DOHH2 (cell line): ENCODE measurements at regions not wholly inside any gene's neighbourhood (a gene's known extent, or its start where the extent isn't known, plus 50 kb on each side); places are given as distances from the start of the nearest gene placed in this dataset.

Experiments
- H3F3A ChIP-seq: fragments of 200-600 bp; sonication (generic), shearing (Covaris generic); 2 replicates; pipeline ENCODE4 v1.6.0; 2016; ENCODE audit warnings: antibody characterized with exemption, mild to moderate bottlenecking; ENCODE audit not compliant: control insufficient read depth, insufficient read depth
- H3K27ac ChIP-seq: fragments of 200-600 bp; sonication (generic); 2 replicates; pipeline ENCODE4 v1.5.1; 2014; ENCODE audit warnings: low read depth, mild to moderate bottlenecking, low read length, moderate library complexity
- H3K27me3 ChIP-seq: fragments of 200-600 bp; sonication (generic); 2 replicates; pipeline ENCODE4 v1.6.1; 2014; ENCODE audit warnings: mild to moderate bottlenecking, low read length, mixed read lengths; ENCODE audit not compliant: control insufficient read depth
- H3K36me3 ChIP-seq: fragments of 200-600 bp; sonication (generic); 2 replicates; pipeline ENCODE4 v1.6.1; 2014; ENCODE audit warnings: mild to moderate bottlenecking, low read length, moderate library complexity, mixed read lengths; ENCODE audit not compliant: control insufficient read depth
- H3K4me1 ChIP-seq: fragments of 200-600 bp; sonication (generic); 2 replicates; pipeline ENCODE4 v1.6.1; 2014; ENCODE audit warnings: mild to moderate bottlenecking, low read length, mixed read lengths; ENCODE audit not compliant: control insufficient read depth
- H3K4me2 ChIP-seq: fragments of 200-600 bp; sonication (generic); 2 replicates; pipeline ENCODE4 v1.6.0; 2014; ENCODE audit warnings: mild to moderate bottlenecking, low read length, moderate library complexity
- H3K4me3 ChIP-seq: fragments of 200-600 bp; sonication (generic); 2 replicates; pipeline ENCODE4 v1.5.1; 2014; ENCODE audit warnings: mild to moderate bottlenecking, low read length, mixed read lengths
- H3K79me2 ChIP-seq: fragments of 200-600 bp; sonication (generic); 2 replicates; pipeline ENCODE4 v1.6.1; 2014; ENCODE audit warnings: mild to moderate bottlenecking, low read length, mixed read lengths; ENCODE audit not compliant: control insufficient read depth
- H3K9me2 ChIP-seq: fragments of 200-600 bp; sonication (generic); replicated peaks from 2 replicates; pipeline ENCODE4 v1.6.1; 2014; ENCODE audit warnings: mild to moderate bottlenecking, low read length, mixed read lengths; ENCODE audit not compliant: control insufficient read depth
- H3K9me3 ChIP-seq: fragments of 200-600 bp; sonication (generic); 2 replicates; pipeline ENCODE4 v1.6.1; 2014; ENCODE audit warnings: antibody characterized with exemption, low read length, mixed read lengths; ENCODE audit not compliant: control insufficient read depth, insufficient read depth
- H4K20me1 ChIP-seq: fragments of 200-600 bp; sonication (generic); 2 replicates; pipeline ENCODE4 v1.6.0; 2014; ENCODE audit warnings: low read depth, mild to moderate bottlenecking, antibody characterized with exemption, low read length, moderate library complexity; ENCODE audit not compliant: control insufficient read depth, insufficient read depth
- CTCF ChIP-seq: fragments of 200-600 bp; sonication (generic); IDR thresholded peaks from one replicate; pipeline ENCODE4 v1.5.1; 2014; ENCODE audit warnings: antibody characterized with exemption, mild to moderate bottlenecking, low read depth, low read length; ENCODE audit not compliant: poor library complexity, severe bottlenecking
- EZH2phosphoT487 ChIP-seq: fragments of 200-600 bp; sonication (generic); IDR thresholded peaks from 2 replicates; pipeline ENCODE4 v1.6.1; 2017; ENCODE audit warnings: borderline replicate concordance, mild to moderate bottlenecking, antibody characterized with exemption, low read length, moderate library complexity, mixed read lengths

DNA sequence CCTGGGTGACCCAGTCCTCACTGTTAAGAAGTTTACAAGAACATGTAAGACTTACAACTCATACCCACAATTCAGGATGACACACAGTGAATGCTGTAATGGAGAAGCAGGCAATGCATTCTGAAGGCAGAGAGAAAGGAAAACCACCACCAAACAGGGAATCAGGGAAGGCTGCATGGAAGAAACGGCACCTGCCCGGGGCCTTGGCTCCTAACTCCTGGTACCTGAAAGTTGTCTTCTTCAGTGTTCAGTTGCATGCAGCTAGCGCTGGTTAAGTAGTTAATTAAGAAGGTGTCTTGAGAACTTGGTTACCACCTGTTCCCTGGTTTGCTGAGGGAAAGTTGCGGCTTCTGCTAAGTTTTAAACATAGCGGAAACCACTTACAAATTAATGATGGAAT lies 57.2 kb downstream of the GPR6 start:
- no peak overlapping the region for H3K27ac ChIP-seq
- H3K4me2 ChIP-seq: no peak overlapping the region
- H3F3A ChIP-seq: no peaks in the 10 kb centered on the region
- no peaks in the 10 kb centered on the region for H3K9me3 ChIP-seq
- no peaks in the 10 kb centered on the region for H4K20me1 ChIP-seq
- peaks cover 10% of the 10 kb centered on the region for H3K4me1 ChIP-seq
- no peaks in the 10 kb centered on the region for H3K9me2 ChIP-seq
- H3K79me2 ChIP-seq: no peaks in the 10 kb centered on the region
- no peak overlapping the region for H3K4me3 ChIP-seq
- TF ChIP-seq CTCF (no peak), EZH2phosphoT487 (no peak)
- no peaks in the 10 kb centered on the region for H3K36me3 ChIP-seq
- H3K27me3 ChIP-seq: no peaks in the 10 kb centered on the region

DNA sequence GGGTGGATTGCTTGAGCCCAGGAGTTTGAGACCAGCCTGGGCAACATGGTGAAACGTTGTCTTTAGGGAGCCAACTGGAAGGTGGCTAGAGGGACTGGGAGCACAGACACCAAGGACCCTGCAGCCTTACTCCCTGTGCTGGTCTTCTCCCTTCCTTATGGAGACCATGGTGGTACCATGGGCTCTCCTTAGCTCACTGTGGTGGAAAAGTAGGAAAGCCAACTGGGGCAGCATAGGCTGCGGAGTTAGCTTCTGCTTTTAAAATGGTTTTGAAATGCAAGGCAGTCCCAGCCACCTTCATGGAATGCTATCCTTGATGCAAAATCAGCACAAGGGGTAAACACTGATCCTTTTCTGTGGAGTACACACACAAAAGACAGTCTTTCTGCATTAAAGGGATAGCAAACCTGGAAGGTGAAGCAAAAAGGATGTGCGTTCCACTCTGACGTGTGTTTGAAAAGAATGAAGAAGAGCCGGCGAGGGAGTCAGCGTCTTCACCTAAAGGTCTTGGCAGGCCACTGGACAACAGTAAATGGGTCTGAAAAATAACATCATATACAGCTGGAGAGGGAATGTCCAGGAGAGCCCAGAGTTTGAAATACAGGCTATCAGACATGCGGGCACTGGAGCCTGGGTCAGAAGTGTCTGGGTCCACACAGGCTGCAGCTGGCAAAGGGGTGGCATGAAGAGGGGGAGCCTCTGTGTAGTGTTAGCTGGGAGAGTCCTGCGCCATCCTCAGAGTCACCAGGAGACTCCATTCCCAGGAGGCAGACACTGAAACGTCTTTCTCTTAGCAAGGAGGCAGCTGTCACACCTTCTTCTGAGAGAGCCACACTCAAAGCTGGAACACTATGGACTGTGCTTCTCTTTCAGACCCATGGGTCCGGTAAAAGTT lies 58.5 kb downstream of the GPR6 start:
- Histone ChIP-seq H3K27ac (no peak overlapping the region), H3K27me3 (no peaks in the 10 kb centered on the region), H3K4me1 (peaks cover 10% of the 10 kb centered on the region), H3K9me2 (no peaks in the 10 kb centered on the region), H4K20me1 (no peaks in the 10 kb centered on the region), H3K4me3 (no peak overlapping the region), H3K36me3 (no peaks in the 10 kb centered on the region), H3F3A (no peaks in the 10 kb centered on the region), H3K9me3 (no peaks in the 10 kb centered on the region), H3K4me2 (no peak overlapping the region), H3K79me2 (no peaks in the 10 kb centered on the region)
- no peak for TF ChIP-seq EZH2phosphoT487
- no peak for TF ChIP-seq CTCF

- Histone ChIP-seq H3K27me3 (no peaks in the 10 kb centered on the region), H3K4me2 (no peak overlapping the region), H4K20me1 (no peaks in the 10 kb centered on the region), H3K4me1 (peaks cover 10% of the 10 kb centered on the region), H3K79me2 (no peaks in the 10 kb centered on the region), H3K9me3 (no peaks in the 10 kb centered on the region), H3K4me3 (no peak overlapping the region), H3K9me2 (no peaks in the 10 kb centered on the region), H3F3A (no peaks in the 10 kb centered on the region), H3K27ac (no peak overlapping the region), H3K36me3 (no peaks in the 10 kb centered on the region)
- TF ChIP-seq EZH2phosphoT487: no peak
- no peak for TF ChIP-seq CTCF
Observed at GRCh38 chr6:110037726-110038295, 59.7 kb downstream of the GPR6 start.
